IMR-90 (cell line): ENCODE measurements at regions not wholly inside any gene's neighbourhood (a gene's known extent, or its start where the extent isn't known, plus 50 kb on each side); places are given as distances from the start of the nearest gene placed in this dataset.

ENCODE experiments used
- ATAC-seq: fragments of 200-7000 bp; cut with Tn5 transposase; 2 replicates; pipeline ENCODE4 v1.9.1; 2020; ENCODE audit warnings: low read depth, mild to moderate bottlenecking, moderate library complexity
- BruUV-seq: library from RNA; stranded (reverse); fragments of 400-500 nt; replicated peaks from 2 replicates; lab custom pipeline; 2021; lab: Mats Ljungman, UMichigan
- CTCF ChIA-PET: fragments of 300-600 bp; formaldehyde crosslinking; extraction: SDS; loops from one replicate; lab custom pipeline; 2021; ENCODE audit warnings: antibody characterized with exemption; lab: Yijun Ruan, JAX
- POLR2A ChIA-PET: fragments of 300-600 bp; sonication (Branson Sonifier 250); formaldehyde crosslinking; loops from one replicate; lab custom pipeline; 2022; ENCODE audit warnings: antibody characterized with exemption; ENCODE audit not compliant: unreplicated experiment; lab: Charles Lee
- DNase-seq: peaks from one replicate; pipeline ENCODE4 v3.0.0; 2013
- H2AFZ ChIP-seq: replicated peaks from 2 replicates; pipeline ENCODE3; 2013; ENCODE audit warnings: low read length, mild to moderate bottlenecking; ENCODE audit not compliant: poor library complexity
- H2AK5ac ChIP-seq: 2 replicates; pipeline ENCODE4 v1.6.1; 2013; ENCODE audit warnings: low read depth, low read length, inconsistent platforms
- H2AK9ac ChIP-seq: replicated peaks from 2 replicates; pipeline ENCODE3; 2013; ENCODE audit warnings: mild to moderate bottlenecking, low read depth, low read length, moderate library complexity; ENCODE audit not compliant: poor library complexity
- H2BK120ac ChIP-seq: 2 replicates; pipeline ENCODE4 v1.6.1; 2013; ENCODE audit warnings: low read depth, low read length, inconsistent platforms
- H2BK15ac ChIP-seq: 3 replicates; pipeline ENCODE4 v1.6.1; 2013; ENCODE audit warnings: low read depth, low read length, inconsistent platforms
- H2BK20ac ChIP-seq: 2 replicates; pipeline ENCODE4 v1.6.1; 2013; ENCODE audit warnings: low read depth, mild to moderate bottlenecking, inconsistent platforms, low read length, moderate library complexity
- H2BK5ac ChIP-seq: 2 replicates; pipeline ENCODE4 v1.6.1; 2013; ENCODE audit warnings: mild to moderate bottlenecking, low read depth, low read length, inconsistent platforms; ENCODE audit not compliant: poor library complexity, severe bottlenecking
- H3K14ac ChIP-seq: replicated peaks from 2 replicates; pipeline ENCODE4 v1.6.1; 2013; ENCODE audit warnings: low read depth, low read length, inconsistent platforms
- H3K18ac ChIP-seq: 2 replicates; pipeline ENCODE4 v1.6.1; 2013; ENCODE audit warnings: low read depth, low read length, control low read depth
- H3K23ac ChIP-seq: 2 replicates; pipeline ENCODE4 v1.6.1; 2013; ENCODE audit warnings: low read depth, low read length, inconsistent platforms
- H3K27ac ChIP-seq: 2 replicates; pipeline ENCODE4 v1.5.1; 2013; ENCODE audit warnings: mild to moderate bottlenecking, control low read depth, low read length; ENCODE audit not compliant: insufficient read depth
- H3K27me3 ChIP-seq: 2 replicates; pipeline ENCODE4 v1.6.1; 2013; ENCODE audit warnings: low read length; ENCODE audit not compliant: control insufficient read depth, insufficient read depth
- H3K36me3 ChIP-seq: 2 replicates; pipeline ENCODE4 v1.6.1; 2013; ENCODE audit warnings: low read length, mixed read lengths; ENCODE audit not compliant: control insufficient read depth, insufficient read depth
- H3K4ac ChIP-seq: 2 replicates; pipeline ENCODE4 v1.6.1; 2013; ENCODE audit warnings: low read depth, low read length, inconsistent platforms
- H3K4me1 ChIP-seq: 2 replicates; pipeline ENCODE4 v1.6.1; 2013; ENCODE audit warnings: low read length, mixed read lengths; ENCODE audit not compliant: control insufficient read depth, insufficient read depth
- H3K4me2 ChIP-seq: 2 replicates; pipeline ENCODE4 v1.6.1; 2013; ENCODE audit warnings: low read depth, mild to moderate bottlenecking, control low read depth, low read length, moderate library complexity
- H3K4me3 ChIP-seq: 2 replicates; pipeline ENCODE4 v1.5.1; 2013; ENCODE audit warnings: low read depth, mild to moderate bottlenecking, control low read depth, low read length, moderate library complexity; ENCODE audit not compliant: insufficient read depth
- H3K56ac ChIP-seq: 2 replicates; pipeline ENCODE4 v1.6.1; 2013; ENCODE audit warnings: low read length, inconsistent platforms; ENCODE audit not compliant: insufficient read depth; ENCODE audit errors: extremely low read depth
- H3K79me1 ChIP-seq, 2 experiments: 2 replicates each; pipeline ENCODE4 v1.6.1; 2013; ENCODE audit warnings: low read length in 2 of 2, inconsistent platforms in 1 of 2, low read depth in 1 of 2
- H3K9ac ChIP-seq: 2 replicates; pipeline ENCODE4 v1.6.1; 2013; ENCODE audit warnings: low read depth, low read length, control low read depth
- H3K9me1 ChIP-seq: 2 replicates; pipeline ENCODE4 v1.6.1; 2013; ENCODE audit warnings: low read length, inconsistent platforms; ENCODE audit not compliant: insufficient read depth
- H3K9me3 ChIP-seq: 2 replicates; pipeline ENCODE4 v1.6.1; 2013; ENCODE audit warnings: low read length; ENCODE audit not compliant: control insufficient read depth, insufficient read depth
- H4K20me1 ChIP-seq: 2 replicates; pipeline ENCODE4 v1.6.1; 2013; ENCODE audit warnings: low read length, inconsistent platforms; ENCODE audit not compliant: insufficient read depth
- H4K5ac ChIP-seq: 2 replicates; pipeline ENCODE4 v1.6.1; 2013; ENCODE audit warnings: mild to moderate bottlenecking, low read depth, low read length, control low read depth
- H4K8ac ChIP-seq, 2 experiments: 2 replicates each; pipeline ENCODE4 v1.6.1; 2013; ENCODE audit warnings: low read depth in 2 of 2, low read length in 2 of 2, control low read depth in 1 of 2, inconsistent platforms in 1 of 2
- H4K91ac ChIP-seq: 2 replicates; pipeline ENCODE4 v1.6.1; 2013; ENCODE audit warnings: low read depth, low read length, inconsistent platforms; ENCODE audit not compliant: insufficient read depth
- CHD1 ChIP-seq: IDR thresholded peaks from 2 replicates; pipeline ENCODE4 v1.6.1; 2012; ENCODE audit warnings: low read depth, low read length, improper control_type of control experiment
- MAFK ChIP-seq: IDR thresholded peaks from 2 replicates; pipeline ENCODE4 v1.6.1; 2012; ENCODE audit warnings: low read depth, low read length, improper control_type of control experiment
- RCOR1 ChIP-seq: IDR thresholded peaks from 2 replicates; pipeline ENCODE4 v1.6.1; 2012; ENCODE audit warnings: mild to moderate bottlenecking, low read length, improper control_type of control experiment; ENCODE audit not compliant: insufficient replicate concordance
- RFX5 ChIP-seq: IDR thresholded peaks from 2 replicates; pipeline ENCODE4 v1.8.0; 2012; ENCODE audit warnings: low read depth, mild to moderate bottlenecking, low read length, moderate library complexity
- SMC3 ChIP-seq: fragments of 150-350 bp; IDR thresholded peaks from 2 replicates; pipeline ENCODE4 v1.6.1; 2016; ENCODE audit warnings: low read depth, mild to moderate bottlenecking, antibody characterized with exemption, low read length, moderate library complexity
- dilution Hi-C: fragments of 300-500 bp; cut with HindIII; formaldehyde crosslinking; loops from one replicate; pipeline ENCODE4 v1.14.3; 2018; ENCODE audit warnings: low sequenced_read_pairs; ENCODE audit not compliant: unreplicated experiment
- in situ Hi-C: fragments of 300-500 bp; cut with MboI; formaldehyde crosslinking; loops from 3 replicates; pipeline ENCODE4 v1.14.3; 2019; ENCODE audit warnings: low sequenced_read_pairs, inconsistent platforms, mixed read lengths
- intact Hi-C: fragments of 100-400 bp; cut with micrococcal nuclease; formaldehyde crosslinking; loops from 2 replicates; pipeline ENCODE4 v1.10.0; 2022
- TF ChIP-seq, protein P1 (sequence below): fragments of 150-350 bp; IDR thresholded peaks from 2 replicates; pipeline ENCODE4 v1.6.1; 2016; ENCODE audit warnings: low read depth, mild to moderate bottlenecking, low read length, moderate library complexity, borderline replicate concordance
- TF ChIP-seq, protein P2 (sequence below): conservative IDR thresholded peaks from 2 replicates; pipeline ENCODE4 v1.5.1; 2012; ENCODE audit warnings: mild to moderate bottlenecking, low read depth, low read length, improper control_type of control experiment

DNA sequence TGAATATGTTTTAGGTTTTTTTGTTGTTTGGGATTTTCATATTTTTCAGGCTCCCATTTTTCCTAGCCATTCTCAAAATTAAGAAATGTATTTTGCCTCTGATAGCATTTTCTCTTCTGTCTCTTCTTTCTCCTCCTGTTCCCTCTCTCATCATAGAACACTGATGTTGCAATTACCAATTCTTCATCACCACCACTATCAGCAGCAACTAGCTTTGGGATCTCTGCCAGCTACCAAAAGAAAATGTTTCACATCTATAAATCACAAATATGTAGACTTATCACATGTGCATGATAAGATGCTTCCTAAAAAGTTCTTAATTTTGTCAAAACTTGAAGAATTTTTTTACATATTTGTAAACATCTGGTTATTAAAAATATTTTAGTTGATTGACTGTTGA is 887.1 kb downstream of the MAT2B start:
- Histone ChIP-seq H3K4ac (no peak overlapping the region), H2AK5ac (no peak overlapping the region), H3K27ac (no peak overlapping the region), H3K79me1 (no peaks in the 10 kb centered on the region), H2BK5ac (no peak overlapping the region), H4K20me1 (no peaks in the 10 kb centered on the region), H3K9me3 (no peaks in the 10 kb centered on the region), H3K4me2 (no peak overlapping the region), H4K91ac (no peak overlapping the region), H4K5ac (no peak overlapping the region), H3K4me1 (no peaks in the 10 kb centered on the region), H3K27me3 (no peaks in the 10 kb centered on the region), H3K14ac (no peak overlapping the region), H3K9me1 (no peaks in the 10 kb centered on the region), H2BK15ac (no peak overlapping the region), H2BK120ac (no peak overlapping the region), H3K18ac (no peak overlapping the region), H2AK9ac (no peak overlapping the region), H3K9ac (no peak overlapping the region), H3K4me3 (no peak overlapping the region), H3K23ac (no peak overlapping the region), H3K36me3 (no peaks in the 10 kb centered on the region), H2AFZ (no peak overlapping the region), H4K8ac (no peak overlapping the region), H2BK20ac (no peak overlapping the region), H3K56ac (no peak overlapping the region)
- POLR2A ChIA-PET: no interaction called here
- TF ChIP-seq CHD1 (no peak), RCOR1 (no peak), SMC3 (no peak), RFX5 (no peak), MAFK (no peak)
- TF ChIP-seq, protein P1, sequence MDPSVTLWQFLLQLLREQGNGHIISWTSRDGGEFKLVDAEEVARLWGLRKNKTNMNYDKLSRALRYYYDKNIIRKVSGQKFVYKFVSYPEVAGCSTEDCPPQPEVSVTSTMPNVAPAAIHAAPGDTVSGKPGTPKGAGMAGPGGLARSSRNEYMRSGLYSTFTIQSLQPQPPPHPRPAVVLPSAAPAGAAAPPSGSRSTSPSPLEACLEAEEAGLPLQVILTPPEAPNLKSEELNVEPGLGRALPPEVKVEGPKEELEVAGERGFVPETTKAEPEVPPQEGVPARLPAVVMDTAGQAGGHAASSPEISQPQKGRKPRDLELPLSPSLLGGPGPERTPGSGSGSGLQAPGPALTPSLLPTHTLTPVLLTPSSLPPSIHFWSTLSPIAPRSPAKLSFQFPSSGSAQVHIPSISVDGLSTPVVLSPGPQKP: no peak
- TF ChIP-seq, protein P2, sequence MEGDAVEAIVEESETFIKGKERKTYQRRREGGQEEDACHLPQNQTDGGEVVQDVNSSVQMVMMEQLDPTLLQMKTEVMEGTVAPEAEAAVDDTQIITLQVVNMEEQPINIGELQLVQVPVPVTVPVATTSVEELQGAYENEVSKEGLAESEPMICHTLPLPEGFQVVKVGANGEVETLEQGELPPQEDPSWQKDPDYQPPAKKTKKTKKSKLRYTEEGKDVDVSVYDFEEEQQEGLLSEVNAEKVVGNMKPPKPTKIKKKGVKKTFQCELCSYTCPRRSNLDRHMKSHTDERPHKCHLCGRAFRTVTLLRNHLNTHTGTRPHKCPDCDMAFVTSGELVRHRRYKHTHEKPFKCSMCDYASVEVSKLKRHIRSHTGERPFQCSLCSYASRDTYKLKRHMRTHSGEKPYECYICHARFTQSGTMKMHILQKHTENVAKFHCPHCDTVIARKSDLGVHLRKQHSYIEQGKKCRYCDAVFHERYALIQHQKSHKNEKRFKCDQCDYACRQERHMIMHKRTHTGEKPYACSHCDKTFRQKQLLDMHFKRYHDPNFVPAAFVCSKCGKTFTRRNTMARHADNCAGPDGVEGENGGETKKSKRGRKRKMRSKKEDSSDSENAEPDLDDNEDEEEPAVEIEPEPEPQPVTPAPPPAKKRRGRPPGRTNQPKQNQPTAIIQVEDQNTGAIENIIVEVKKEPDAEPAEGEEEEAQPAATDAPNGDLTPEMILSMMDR: no peak
- intact Hi-C loops (no loop called here), in situ Hi-C loops (no loop called here), dilution Hi-C loops (no loop called here)
- BruUV-seq: no TSS peak
- DNase-seq: no peak
- CTCF ChIA-PET: no interaction called here
- no peak for ATAC-seq
